Activated naive CD8-positive, alpha-beta T cell treated with anti-CD3 and anti-CD28 coated beads, Interleukin-2, amount 50 U/mL, for 24 hours (primary cell): ENCODE measurements at regions not wholly inside any gene's neighbourhood (a gene's known extent, or its start where the extent isn't known, plus 50 kb on each side); places are given as distances from the start of the nearest gene placed in this dataset.

Experiments used
- ATAC-seq: fragments of 150-1000 bp; cut with Tn5 transposase; one replicate; pipeline ENCODE4 v1.10.0; 2021
- DNase-seq: peaks from one replicate; pipeline ENCODE4 v3.0.0; 2021
- H3K27ac Mint-ChIP-seq: one replicate; pipeline ENCODE4 v1.8.0; 2021; ENCODE audit warnings: mild to moderate bottlenecking, mixed read lengths
- H3K27me3 Mint-ChIP-seq: one replicate; pipeline ENCODE4 v1.8.0; 2021; ENCODE audit warnings: mixed read lengths
- H3K36me3 Mint-ChIP-seq: one replicate; pipeline ENCODE4 v1.8.0; 2021; ENCODE audit warnings: low read depth, mixed read lengths
- H3K4me1 Mint-ChIP-seq: one replicate; pipeline ENCODE4 v1.8.0; 2021; ENCODE audit warnings: mixed read lengths
- H3K4me3 Mint-ChIP-seq: one replicate; pipeline ENCODE4 v1.8.0; 2021; ENCODE audit warnings: mild to moderate bottlenecking, moderate library complexity, mixed read lengths
- H3K9me3 Mint-ChIP-seq: one replicate; pipeline ENCODE4 v1.8.0; 2021; ENCODE audit warnings: mixed read lengths

GRCh38 chrX:25069209-25069608 is 53.4 kb upstream of the ARX start:
- no peaks in the 10 kb centered on the region for H3K36me3 Mint-ChIP-seq
- ATAC-seq (no peak), DNase-seq (no peak)
- no peaks in the 10 kb centered on the region for H3K27me3 Mint-ChIP-seq
- peaks cover 11% of the 10 kb centered on the region for H3K4me1 Mint-ChIP-seq
- H3K27ac Mint-ChIP-seq: no peak overlapping the region
- H3K4me3 Mint-ChIP-seq: no peak overlapping the region
- no peaks in the 10 kb centered on the region for H3K9me3 Mint-ChIP-seq

- Mint-ChIP-seq H3K4me1 (peaks cover 11% of the 10 kb centered on the region), H3K4me3 (no peak overlapping the region), H3K36me3 (no peaks in the 10 kb centered on the region), H3K27ac (no peak overlapping the region), H3K27me3 (no peaks in the 10 kb centered on the region), H3K9me3 (no peaks in the 10 kb centered on the region)
- DNase-seq: no peak
- no peak for ATAC-seq
Measured at GRCh38 chrX:25068340-25068739, 52.6 kb upstream of the ARX start.

GRCh38 chrX:25067271-25068172 is 51.8 kb upstream of the ARX start:
- Mint-ChIP-seq H3K4me3 (no peak overlapping the region), H3K27ac (no peak overlapping the region), H3K4me1 (peaks cover 11% of the 10 kb centered on the region), H3K36me3 (no peaks in the 10 kb centered on the region), H3K27me3 (no peaks in the 10 kb centered on the region), H3K9me3 (no peaks in the 10 kb centered on the region)
- ATAC-seq (no peak), DNase-seq (no peak)

GRCh38 chrX:25066131-25066530 is 50.4 kb upstream of the ARX start:
- Mint-ChIP-seq H3K4me3 (no peak overlapping the region), H3K4me1 (peaks cover 11% of the 10 kb centered on the region), H3K9me3 (no peaks in the 10 kb centered on the region), H3K27me3 (no peaks in the 10 kb centered on the region), H3K27ac (no peak overlapping the region), H3K36me3 (no peaks in the 10 kb centered on the region)
- ATAC-seq: no peak
- no peak for DNase-seq
